ENCODE measurements at regions not wholly inside any gene's neighbourhood (a gene's known extent, or its start where the extent isn't known, plus 50 kb on each side); places are given as distances from the start of the nearest gene placed in this dataset.

DNA sequence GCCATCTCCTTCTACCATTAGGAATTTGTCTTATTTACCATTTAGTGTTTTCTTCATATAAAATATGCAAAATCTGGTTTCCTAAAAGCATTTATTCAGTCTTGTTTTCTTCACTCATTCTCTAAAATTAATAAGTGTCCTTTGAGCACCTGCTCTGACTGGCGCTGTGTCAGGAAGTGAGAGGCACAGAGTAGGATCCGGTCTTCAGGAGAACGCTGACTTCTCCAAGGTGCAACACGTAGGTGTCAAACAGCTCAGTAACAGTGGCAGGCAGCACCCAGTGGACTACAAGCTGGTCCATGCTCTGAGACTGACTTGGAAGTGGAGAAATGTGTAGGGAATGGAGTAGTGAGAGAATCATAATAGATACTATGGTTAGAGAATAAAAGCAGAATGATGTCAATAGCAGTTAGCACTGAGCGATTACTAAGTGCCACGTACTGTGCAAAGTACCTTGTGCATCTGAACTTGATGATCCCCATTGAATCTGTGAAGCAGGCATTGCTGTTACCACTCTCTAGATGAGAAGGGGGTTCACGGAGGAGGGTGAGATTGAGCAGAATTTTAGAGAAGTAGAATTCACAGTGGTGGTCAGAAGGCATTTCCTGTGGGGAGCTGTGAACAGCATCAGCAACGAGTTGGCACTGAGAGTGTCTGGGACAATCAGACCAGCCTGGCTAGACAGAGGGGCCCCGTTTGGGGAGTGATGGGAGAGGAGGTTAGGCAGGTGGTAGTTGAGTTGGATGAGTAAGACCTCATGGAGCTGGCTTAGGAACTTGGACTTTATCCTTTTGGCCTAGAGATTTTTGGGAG is 569.8 kb downstream of the QKI start:
- TF ChIP-seq, protein P1, sequence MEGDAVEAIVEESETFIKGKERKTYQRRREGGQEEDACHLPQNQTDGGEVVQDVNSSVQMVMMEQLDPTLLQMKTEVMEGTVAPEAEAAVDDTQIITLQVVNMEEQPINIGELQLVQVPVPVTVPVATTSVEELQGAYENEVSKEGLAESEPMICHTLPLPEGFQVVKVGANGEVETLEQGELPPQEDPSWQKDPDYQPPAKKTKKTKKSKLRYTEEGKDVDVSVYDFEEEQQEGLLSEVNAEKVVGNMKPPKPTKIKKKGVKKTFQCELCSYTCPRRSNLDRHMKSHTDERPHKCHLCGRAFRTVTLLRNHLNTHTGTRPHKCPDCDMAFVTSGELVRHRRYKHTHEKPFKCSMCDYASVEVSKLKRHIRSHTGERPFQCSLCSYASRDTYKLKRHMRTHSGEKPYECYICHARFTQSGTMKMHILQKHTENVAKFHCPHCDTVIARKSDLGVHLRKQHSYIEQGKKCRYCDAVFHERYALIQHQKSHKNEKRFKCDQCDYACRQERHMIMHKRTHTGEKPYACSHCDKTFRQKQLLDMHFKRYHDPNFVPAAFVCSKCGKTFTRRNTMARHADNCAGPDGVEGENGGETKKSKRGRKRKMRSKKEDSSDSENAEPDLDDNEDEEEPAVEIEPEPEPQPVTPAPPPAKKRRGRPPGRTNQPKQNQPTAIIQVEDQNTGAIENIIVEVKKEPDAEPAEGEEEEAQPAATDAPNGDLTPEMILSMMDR (conservative IDR thresholded peaks at IDR 0.05; ENCODE audit: low read depth, low read length): no peak
- TF ChIP-seq MAZ (IDR thresholded peaks at IDR 0.05; ENCODE audit: borderline replicate concordance, low read depth, low read length) (no peak), POLR2A (IDR thresholded peaks at IDR 0.05; ENCODE audit: low read depth, low read length) (no peak), RAD21 (IDR thresholded peaks at IDR 0.05; ENCODE audit: low read length) (no peak), SMC3 (IDR thresholded peaks at IDR 0.05; ENCODE audit: low read depth, low read length) (no peak), FOS (IDR thresholded peaks at IDR 0.05; ENCODE audit: low read depth, low read length) (no peak)

Data from IMR-90 (cell line).